NCI-H2107 treated with DMSO at 0.1 percent for 48 hours (cell line): ENCODE measurements at regions not wholly inside any gene's neighbourhood (a gene's known extent, or its start where the extent isn't known, plus 50 kb on each side); places are given as distances from the start of the nearest gene placed in this dataset.

ENCODE experiments used
- DNase-seq: peaks from one replicate; lab custom pipeline; 2025; ENCODE audit not compliant: unreplicated experiment; lab: John Stamatoyannopoulos, UW

- DNase-seq = no peak
Measured at GRCh38 chr9:129476821-129477611, 143.9 kb downstream of the C9orf50 start.

- DNase-seq = no peak
Measured at GRCh38 chr9:129474740-129475404, 146.0 kb downstream of the C9orf50 start.

- no peak for DNase-seq
Measured at GRCh38 chr9:129473523-129474244, 147.2 kb downstream of the C9orf50 start.

- no peak for DNase-seq
Measured at GRCh38 chr9:129472651-129473102, 148.2 kb downstream of the C9orf50 start.

- DNase-seq = no peak
Measured at GRCh38 chr9:129471201-129472019, 149.5 kb downstream of the C9orf50 start.

- no peak for DNase-seq
Measured at GRCh38 chr9:129469988-129470316, 150.9 kb downstream of the C9orf50 start.

- DNase-seq = no peak
Measured at GRCh38 chr9:129469188-129469987, 151.5 kb downstream of the C9orf50 start.

GRCh38 chr9:129467739-129468666, 152.9 kb downstream of the C9orf50 start:
- DNase-seq = no peak

GRCh38 chr9:129467004-129467588, 153.8 kb downstream of the C9orf50 start:
- DNase-seq = no peak

GRCh38 chr9:129465834-129466535, 154.9 kb downstream of the C9orf50 start:
- DNase-seq = no peak

- DNase-seq = no peak
Measured at GRCh38 chr9:129464972-129465833, 155.7 kb downstream of the C9orf50 start.

GRCh38 chr9:129463994-129464393, 156.9 kb downstream of the C9orf50 start:
- DNase-seq = no peak

- DNase-seq = no peak
Measured at GRCh38 chr9:129463477-129463876, 157.4 kb downstream of the C9orf50 start.

- no peak for DNase-seq
Measured at GRCh38 chr9:129462360-129462759, 158.5 kb downstream of the C9orf50 start.

GRCh38 chr9:129460323-129461261, 160.3 kb downstream of the C9orf50 start:
- peak; percentile 90 for DNase-seq
